SK-N-SH treated with all-trans-retinoic acid at 6 μM for 48 hours (cell line): ENCODE measurements at regions not wholly inside any gene's neighbourhood (a gene's known extent, or its start where the extent isn't known, plus 50 kb on each side); places are given as distances from the start of the nearest gene placed in this dataset.

ENCODE experiments used
- ATAC-seq: fragments of 200-7000 bp; cut with Tn5 transposase; 3 replicates; pipeline ENCODE4 v1.9.1; 2020; ENCODE audit warnings: mild to moderate bottlenecking, moderate library complexity
- ARNTL ChIP-seq: fragments of 450-650 bp; formaldehyde crosslinking; IDR thresholded peaks from 2 replicates; pipeline ENCODE4 v1.5.0; 2020; ENCODE audit warnings: low read depth, mild to moderate bottlenecking, moderate library complexity, borderline replicate concordance
- BACH2 ChIP-seq: fragments of 250-450 bp; sonication (Bioruptor Pico); IDR thresholded peaks from 2 replicates; pipeline ENCODE4 v1.9.0; 2021; ENCODE audit warnings: mild to moderate bottlenecking, borderline replicate concordance
- CSDC2 ChIP-seq: fragments of 250-450 bp; sonication (Bioruptor Pico); IDR thresholded peaks from 2 replicates; pipeline ENCODE4 v1.5.0; 2020; ENCODE audit warnings: mild to moderate bottlenecking, moderate library complexity
- ESRRG ChIP-seq: fragments of 250-450 bp; sonication (Bioruptor Pico); IDR thresholded peaks from 2 replicates; pipeline ENCODE4 v1.6.1; 2021; ENCODE audit warnings: mild to moderate bottlenecking
- GLIS3 ChIP-seq: fragments of 250-450 bp; sonication (Bioruptor Pico); IDR thresholded peaks from 2 replicates; pipeline ENCODE4 v1.5.0; 2020; ENCODE audit warnings: mild to moderate bottlenecking, moderate library complexity
- ISL1 ChIP-seq: fragments of 250-450 bp; sonication (Bioruptor Pico); IDR thresholded peaks from 2 replicates; pipeline ENCODE4 v2.1.2; 2022; ENCODE audit warnings: mild to moderate bottlenecking, moderate library complexity
- OSR1 ChIP-seq: fragments of 250-450 bp; sonication (Bioruptor Pico); IDR thresholded peaks from 2 replicates; pipeline ENCODE4 v1.8.0; 2022; ENCODE audit warnings: moderate library complexity, mild to moderate bottlenecking, inconsistent platforms
- PPARA ChIP-seq: fragments of 250-450 bp; sonication (Bioruptor Pico); IDR thresholded peaks from 2 replicates; pipeline ENCODE4 v1.5.0; 2020; ENCODE audit warnings: mild to moderate bottlenecking, borderline replicate concordance
- RARB ChIP-seq: fragments of 250-450 bp; sonication (Bioruptor Pico); IDR thresholded peaks from 2 replicates; pipeline ENCODE4 v1.8.0; 2021; ENCODE audit warnings: mild to moderate bottlenecking, moderate library complexity
- SNAI2 ChIP-seq: fragments of 250-450 bp; sonication (Bioruptor Pico); IDR thresholded peaks from 2 replicates; pipeline ENCODE4 v1.5.0; 2020; ENCODE audit warnings: mild to moderate bottlenecking, moderate library complexity
- TCF4 ChIP-seq: fragments of 250-450 bp; sonication (Bioruptor Pico); IDR thresholded peaks from 2 replicates; pipeline ENCODE4 v1.8.0; 2021; ENCODE audit warnings: mild to moderate bottlenecking, moderate library complexity, borderline replicate concordance
- TOX ChIP-seq: fragments of 250-450 bp; sonication (Bioruptor Pico); IDR thresholded peaks from 2 replicates; pipeline ENCODE4 v1.8.0; 2021; ENCODE audit warnings: mild to moderate bottlenecking, moderate library complexity, borderline replicate concordance
- ZC3H10 ChIP-seq: fragments of 250-450 bp; sonication (Bioruptor Pico); IDR thresholded peaks from 2 replicates; pipeline ENCODE4 v1.5.1; 2021; ENCODE audit warnings: mild to moderate bottlenecking, moderate library complexity
- ZFP3 ChIP-seq: fragments of 250-450 bp; sonication (Bioruptor Pico); IDR thresholded peaks from 2 replicates; pipeline ENCODE4 v1.5.0; 2020; ENCODE audit warnings: mild to moderate bottlenecking, moderate library complexity
- ZFP30 ChIP-seq: fragments of 450-650 bp; formaldehyde crosslinking; IDR thresholded peaks from 2 replicates; pipeline ENCODE4 v1.5.0; 2022; ENCODE audit warnings: mild to moderate bottlenecking, moderate library complexity
- ZNF565 ChIP-seq: fragments of 450-650 bp; formaldehyde crosslinking; conservative IDR thresholded peaks from 2 replicates; pipeline ENCODE4 v1.5.0; 2020; ENCODE audit warnings: low read depth, mild to moderate bottlenecking, moderate library complexity
- ZNF70 ChIP-seq: fragments of 450-650 bp; formaldehyde crosslinking; IDR thresholded peaks from 2 replicates; pipeline ENCODE4 v1.5.0; 2020; ENCODE audit warnings: mild to moderate bottlenecking, moderate library complexity
- ZNF8 ChIP-seq: fragments of 450-650 bp; formaldehyde crosslinking; IDR thresholded peaks from 2 replicates; pipeline ENCODE4 v1.5.0; 2020; ENCODE audit warnings: mild to moderate bottlenecking, moderate library complexity
- TF ChIP-seq, protein P1 (sequence below): fragments of 250-450 bp; sonication (Bioruptor Pico); IDR thresholded peaks from 2 replicates; pipeline ENCODE4 v1.5.1; 2021; ENCODE audit warnings: mild to moderate bottlenecking, moderate library complexity
- TF ChIP-seq, protein P2 (sequence below): fragments of 250-450 bp; sonication (Bioruptor Pico); IDR thresholded peaks from 2 replicates; pipeline ENCODE4 v1.5.0; 2020; ENCODE audit warnings: mild to moderate bottlenecking, moderate library complexity
- TF ChIP-seq, protein P3 (sequence below): fragments of 250-450 bp; sonication (Bioruptor Pico); IDR thresholded peaks from 2 replicates; pipeline ENCODE4 v1.5.1; 2020; ENCODE audit warnings: low read depth, mild to moderate bottlenecking, moderate library complexity

DNA sequence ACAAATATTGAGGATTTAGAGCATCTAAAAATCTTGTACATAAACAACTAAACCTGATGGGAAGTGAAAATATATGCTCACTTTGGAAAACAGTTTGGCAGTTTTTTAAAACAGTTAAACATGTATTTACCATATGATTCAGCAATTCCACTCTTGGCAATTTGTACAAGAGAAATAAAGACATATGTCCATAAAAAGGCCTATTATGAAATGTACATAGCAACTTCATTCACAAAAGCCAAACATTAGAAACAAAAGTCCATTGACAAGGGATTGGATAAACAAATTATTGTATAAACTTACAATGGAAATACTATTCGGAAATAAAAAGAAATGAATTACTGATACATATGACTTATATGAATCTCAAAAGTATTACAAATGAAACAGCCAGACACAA, 196.2 kb upstream of the SLC24A2 start:
- TF ChIP-seq GLIS3 (CRISPR knock-in tag): no peak
- no peak for TF ChIP-seq ARNTL (CRISPR knock-in tag)
- TF ChIP-seq, protein P1, sequence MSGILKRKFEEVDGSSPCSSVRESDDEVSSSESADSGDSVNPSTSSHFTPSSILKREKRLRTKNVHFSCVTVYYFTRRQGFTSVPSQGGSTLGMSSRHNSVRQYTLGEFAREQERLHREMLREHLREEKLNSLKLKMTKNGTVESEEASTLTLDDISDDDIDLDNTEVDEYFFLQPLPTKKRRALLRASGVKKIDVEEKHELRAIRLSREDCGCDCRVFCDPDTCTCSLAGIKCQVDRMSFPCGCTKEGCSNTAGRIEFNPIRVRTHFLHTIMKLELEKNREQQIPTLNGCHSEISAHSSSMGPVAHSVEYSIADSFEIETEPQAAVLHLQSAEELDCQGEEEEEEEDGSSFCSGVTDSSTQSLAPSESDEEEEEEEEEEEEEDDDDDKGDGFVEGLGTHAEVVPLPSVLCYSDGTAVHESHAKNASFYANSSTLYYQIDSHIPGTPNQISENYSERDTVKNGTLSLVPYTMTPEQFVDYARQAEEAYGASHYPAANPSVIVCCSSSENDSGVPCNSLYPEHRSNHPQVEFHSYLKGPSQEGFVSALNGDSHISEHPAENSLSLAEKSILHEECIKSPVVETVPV (CRISPR knock-in tag): no peak
- TF ChIP-seq OSR1 (CRISPR knock-in tag): no peak
- TF ChIP-seq, protein P2, sequence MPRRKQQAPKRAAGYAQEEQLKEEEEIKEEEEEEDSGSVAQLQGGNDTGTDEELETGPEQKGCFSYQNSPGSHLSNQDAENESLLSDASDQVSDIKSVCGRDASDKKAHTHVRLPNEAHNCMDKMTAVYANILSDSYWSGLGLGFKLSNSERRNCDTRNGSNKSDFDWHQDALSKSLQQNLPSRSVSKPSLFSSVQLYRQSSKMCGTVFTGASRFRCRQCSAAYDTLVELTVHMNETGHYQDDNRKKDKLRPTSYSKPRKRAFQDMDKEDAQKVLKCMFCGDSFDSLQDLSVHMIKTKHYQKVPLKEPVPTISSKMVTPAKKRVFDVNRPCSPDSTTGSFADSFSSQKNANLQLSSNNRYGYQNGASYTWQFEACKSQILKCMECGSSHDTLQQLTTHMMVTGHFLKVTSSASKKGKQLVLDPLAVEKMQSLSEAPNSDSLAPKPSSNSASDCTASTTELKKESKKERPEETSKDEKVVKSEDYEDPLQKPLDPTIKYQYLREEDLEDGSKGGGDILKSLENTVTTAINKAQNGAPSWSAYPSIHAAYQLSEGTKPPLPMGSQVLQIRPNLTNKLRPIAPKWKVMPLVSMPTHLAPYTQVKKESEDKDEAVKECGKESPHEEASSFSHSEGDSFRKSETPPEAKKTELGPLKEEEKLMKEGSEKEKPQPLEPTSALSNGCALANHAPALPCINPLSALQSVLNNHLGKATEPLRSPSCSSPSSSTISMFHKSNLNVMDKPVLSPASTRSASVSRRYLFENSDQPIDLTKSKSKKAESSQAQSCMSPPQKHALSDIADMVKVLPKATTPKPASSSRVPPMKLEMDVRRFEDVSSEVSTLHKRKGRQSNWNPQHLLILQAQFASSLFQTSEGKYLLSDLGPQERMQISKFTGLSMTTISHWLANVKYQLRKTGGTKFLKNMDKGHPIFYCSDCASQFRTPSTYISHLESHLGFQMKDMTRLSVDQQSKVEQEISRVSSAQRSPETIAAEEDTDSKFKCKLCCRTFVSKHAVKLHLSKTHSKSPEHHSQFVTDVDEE (CRISPR knock-in tag): no peak
- no peak for TF ChIP-seq ZC3H10 (CRISPR knock-in tag)
- no peak for TF ChIP-seq ESRRG
- ATAC-seq: no peak

DNA sequence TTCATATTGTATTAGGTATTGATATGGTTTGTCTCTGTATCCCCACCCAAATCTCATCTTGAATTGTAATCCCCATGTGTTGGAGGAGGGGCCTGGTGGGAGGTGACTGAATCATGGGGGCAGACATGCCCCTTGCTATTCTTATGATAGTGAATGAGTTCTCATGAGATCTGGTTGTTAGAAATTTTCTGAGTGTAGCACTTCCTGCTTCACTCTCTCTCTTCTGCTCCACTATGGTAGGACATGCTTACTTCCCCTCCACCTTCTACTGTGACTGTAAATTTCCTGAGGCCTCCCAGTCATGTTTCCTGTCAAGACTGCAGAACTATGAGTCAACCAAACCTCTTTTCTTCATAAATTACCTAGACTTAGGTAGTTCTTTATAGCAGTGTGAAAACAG, 187.4 kb upstream of the SLC24A2 start:
- TF ChIP-seq BACH2 (CRISPR knock-in tag) (no peak), ISL1 (CRISPR knock-in tag) (no peak), ESRRG (no peak), CSDC2 (CRISPR knock-in tag) (no peak)
- no peak for ATAC-seq

DNA sequence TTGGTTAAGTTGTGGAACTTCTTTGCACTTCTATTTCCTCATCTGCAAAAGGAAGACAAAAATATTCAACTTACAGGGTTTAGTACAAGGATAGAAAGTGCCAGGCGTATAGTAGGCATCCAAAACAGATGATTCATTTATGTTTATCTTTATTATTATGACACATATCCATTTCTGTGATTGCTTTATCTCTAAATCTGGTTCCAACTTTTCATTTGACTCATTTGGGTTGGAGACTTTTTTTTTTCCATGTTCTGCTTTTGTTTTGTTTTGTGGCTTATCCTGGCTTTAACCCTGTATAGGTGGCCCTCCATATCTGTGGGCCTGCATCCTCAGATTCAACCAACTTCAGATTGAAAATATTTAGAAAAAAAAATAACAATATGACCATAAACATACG, 186.7 kb upstream of the SLC24A2 start:
- no peak for ATAC-seq
- no peak for TF ChIP-seq ZNF70 (CRISPR knock-in tag)
- no peak for TF ChIP-seq ZFP30
- TF ChIP-seq ARNTL (CRISPR knock-in tag): no peak
- TF ChIP-seq RARB: no peak
- TF ChIP-seq, protein P1 (CRISPR knock-in tag): no peak
- TF ChIP-seq GLIS3 (CRISPR knock-in tag): no peak
- TF ChIP-seq CSDC2 (CRISPR knock-in tag): no peak
- TF ChIP-seq OSR1 (CRISPR knock-in tag): no peak
- TF ChIP-seq, protein P2 (CRISPR knock-in tag): no peak
- TF ChIP-seq ZC3H10 (CRISPR knock-in tag): no peak

DNA sequence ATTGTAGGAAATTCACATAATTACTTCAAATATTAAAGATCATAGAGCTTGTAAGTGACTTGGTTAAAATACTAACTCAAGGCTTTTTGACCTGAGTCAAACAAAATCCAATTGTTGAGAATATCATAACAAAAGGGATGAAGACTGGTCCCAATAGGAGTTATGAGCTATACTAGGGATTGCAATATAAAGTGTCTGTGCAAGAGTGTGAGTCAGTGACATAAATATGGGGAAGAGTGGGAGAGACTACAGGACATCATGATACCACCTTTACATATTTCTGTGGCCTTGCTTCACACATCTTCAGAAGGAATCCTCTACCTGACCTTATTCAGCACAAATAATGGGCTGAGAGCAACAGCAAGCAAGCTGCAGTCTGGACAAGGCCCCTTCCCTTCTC, 180.9 kb upstream of the SLC24A2 start:
- ATAC-seq: no peak
- TF ChIP-seq ZC3H10 (CRISPR knock-in tag) (no peak), GLIS3 (CRISPR knock-in tag) (no peak), ZNF70 (CRISPR knock-in tag) (no peak), ZFP3 (CRISPR knock-in tag) (no peak), ESRRG (no peak), ZNF8 (CRISPR knock-in tag) (no peak), BACH2 (CRISPR knock-in tag) (no peak), ISL1 (CRISPR knock-in tag) (no peak), RARB (no peak), TCF4 (CRISPR knock-in tag) (no peak), ARNTL (CRISPR knock-in tag) (no peak), SNAI2 (CRISPR knock-in tag) (no peak), TOX (CRISPR knock-in tag) (no peak), ZNF565 (CRISPR knock-in tag) (no peak), PPARA (CRISPR knock-in tag) (no peak)
- TF ChIP-seq, protein P3, sequence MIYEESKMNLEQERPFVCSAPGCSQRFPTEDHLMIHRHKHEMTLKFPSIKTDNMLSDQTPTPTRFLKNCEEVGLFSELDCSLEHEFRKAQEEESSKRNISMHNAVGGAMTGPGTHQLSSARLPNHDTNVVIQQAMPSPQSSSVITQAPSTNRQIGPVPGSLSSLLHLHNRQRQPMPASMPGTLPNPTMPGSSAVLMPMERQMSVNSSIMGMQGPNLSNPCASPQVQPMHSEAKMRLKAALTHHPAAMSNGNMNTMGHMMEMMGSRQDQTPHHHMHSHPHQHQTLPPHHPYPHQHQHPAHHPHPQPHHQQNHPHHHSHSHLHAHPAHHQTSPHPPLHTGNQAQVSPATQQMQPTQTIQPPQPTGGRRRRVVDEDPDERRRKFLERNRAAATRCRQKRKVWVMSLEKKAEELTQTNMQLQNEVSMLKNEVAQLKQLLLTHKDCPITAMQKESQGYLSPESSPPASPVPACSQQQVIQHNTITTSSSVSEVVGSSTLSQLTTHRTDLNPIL: no peak
- TF ChIP-seq, protein P1 (CRISPR knock-in tag): no peak
- TF ChIP-seq, protein P2 (CRISPR knock-in tag): no peak
